Activated CD4-positive, alpha-beta T cell treated with anti-CD3 and anti-CD28 coated beads, Interleukin-2, amount 10 ng/mL, durations not matched to agents 7 days and 5 days (primary cell): ENCODE measurements at regions not wholly inside any gene's neighbourhood (a gene's known extent, or its start where the extent isn't known, plus 50 kb on each side); places are given as distances from the start of the nearest gene placed in this dataset.

Experiments
- CTCF ChIA-PET: fragments of 350-600 bp; sonication (Branson Sonifier 250); formaldehyde crosslinking; loops from one replicate; lab custom pipeline; 2021; ENCODE audit warnings: antibody characterized with exemption; lab: Charles Lee
- POLR2A ChIA-PET: fragments of 350-600 bp; sonication (Branson Sonifier 250); formaldehyde crosslinking; loops from one replicate; lab custom pipeline; 2021; ENCODE audit warnings: antibody characterized with exemption; lab: Charles Lee
- DNase-seq: peaks from one replicate; pipeline ENCODE4 v3.0.0-alpha.2; 2020
- H3K27ac Mint-ChIP-seq: one replicate; pipeline ENCODE4 v1.8.0; 2021; ENCODE audit warnings: mild to moderate bottlenecking, moderate library complexity, mixed read lengths
- H3K27me3 Mint-ChIP-seq: one replicate; pipeline ENCODE4 v1.8.0; 2021; ENCODE audit warnings: mixed read lengths
- H3K36me3 Mint-ChIP-seq: one replicate; pipeline ENCODE4 v1.8.0; 2021; ENCODE audit warnings: low read depth, mixed read lengths
- H3K4me1 Mint-ChIP-seq: one replicate; pipeline ENCODE4 v1.8.0; 2021; ENCODE audit warnings: mixed read lengths
- H3K4me3 Mint-ChIP-seq: one replicate; pipeline ENCODE4 v1.8.0; 2021; ENCODE audit warnings: mild to moderate bottlenecking, moderate library complexity, mixed read lengths
- H3K9me3 Mint-ChIP-seq: one replicate; pipeline ENCODE4 v1.8.0; 2021; ENCODE audit warnings: mixed read lengths

- CTCF ChIA-PET = no interaction called here
- Mint-ChIP-seq H3K27ac (no peak overlapping the region), H3K4me1 (no peaks in the 10 kb centered on the region), H3K27me3 (no peaks in the 10 kb centered on the region), H3K9me3 (peaks cover 19% of the 10 kb centered on the region), H3K4me3 (no peak overlapping the region), H3K36me3 (no peaks in the 10 kb centered on the region)
- no peak for DNase-seq
- POLR2A ChIA-PET = no interaction called here
Measured at GRCh38 chr12:125579916-125580315, 514.7 kb downstream of the AACS start.

- Mint-ChIP-seq H3K27ac (no peak overlapping the region), H3K9me3 (peaks cover 15% of the 10 kb centered on the region), H3K36me3 (no peaks in the 10 kb centered on the region), H3K4me1 (no peaks in the 10 kb centered on the region), H3K27me3 (no peaks in the 10 kb centered on the region), H3K4me3 (no peak overlapping the region)
- no peak for DNase-seq
- POLR2A ChIA-PET = no interaction called here
- CTCF ChIA-PET = no interaction called here
Measured at GRCh38 chr12:125583071-125583470, 517.8 kb downstream of the AACS start.

DNA sequence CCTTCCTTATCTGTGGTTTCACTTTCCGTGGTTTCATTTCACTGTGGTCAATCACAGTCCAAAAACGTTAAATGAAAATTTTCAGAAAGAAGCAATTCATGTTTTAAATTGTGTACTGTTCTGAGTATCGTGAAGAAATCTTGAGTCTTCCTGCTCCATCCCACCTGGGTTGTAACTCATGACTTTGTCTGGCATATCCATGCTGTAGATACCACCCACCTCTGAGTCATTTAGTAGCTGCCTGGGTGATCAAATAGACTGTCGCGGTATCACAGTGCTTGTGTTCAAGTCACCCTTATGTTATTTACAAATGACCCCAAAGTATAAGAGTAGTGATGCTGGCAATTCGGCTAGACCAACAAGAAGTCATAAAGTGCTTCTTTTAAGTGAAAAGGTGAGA lies 521.2 kb downstream of the AACS start:
- no peak overlapping the region for H3K27ac Mint-ChIP-seq
- H3K4me1 Mint-ChIP-seq = no peaks in the 10 kb centered on the region
- no peak overlapping the region for H3K4me3 Mint-ChIP-seq
- no peak for DNase-seq
- ChIA-PET CTCF (no interaction called here), POLR2A (no interaction called here)
- H3K9me3 Mint-ChIP-seq = no peaks in the 10 kb centered on the region
- no peaks in the 10 kb centered on the region for H3K36me3 Mint-ChIP-seq
- H3K27me3 Mint-ChIP-seq = no peaks in the 10 kb centered on the region

GRCh38 chr12:125593269-125593668 lies 528.0 kb downstream of the AACS start:
- ChIA-PET CTCF (no interaction called here), POLR2A (no interaction called here)
- Mint-ChIP-seq H3K27ac (no peak overlapping the region), H3K27me3 (no peaks in the 10 kb centered on the region), H3K4me1 (no peaks in the 10 kb centered on the region), H3K9me3 (peaks cover 4% of the 10 kb centered on the region), H3K4me3 (no peak overlapping the region), H3K36me3 (no peaks in the 10 kb centered on the region)
- no peak for DNase-seq

GRCh38 chr12:125604976-125605375 lies 539.7 kb downstream of the AACS start:
- H3K36me3 Mint-ChIP-seq = no peaks in the 10 kb centered on the region
- no peaks in the 10 kb centered on the region for H3K27me3 Mint-ChIP-seq
- no peak for DNase-seq
- ChIA-PET POLR2A (no interaction called here), CTCF (no interaction called here)
- no peaks in the 10 kb centered on the region for H3K4me1 Mint-ChIP-seq
- H3K27ac Mint-ChIP-seq = no peak overlapping the region
- no peaks in the 10 kb centered on the region for H3K9me3 Mint-ChIP-seq
- no peak overlapping the region for H3K4me3 Mint-ChIP-seq

- no peaks in the 10 kb centered on the region for H3K36me3 Mint-ChIP-seq
- POLR2A ChIA-PET = no interaction called here
- H3K4me1 Mint-ChIP-seq = no peaks in the 10 kb centered on the region
- no peaks in the 10 kb centered on the region for H3K27me3 Mint-ChIP-seq
- no peaks in the 10 kb centered on the region for H3K9me3 Mint-ChIP-seq
- no peak overlapping the region for H3K27ac Mint-ChIP-seq
- no peak for DNase-seq
- no peak overlapping the region for H3K4me3 Mint-ChIP-seq
- CTCF ChIA-PET = interaction anchor here (1.3 kb wide), 1 partner anchor 11 kb away, joined by 3 read pairs; no protein-coding TSS in a partner anchor
Measured at GRCh38 chr12:125606312-125606711, 541.1 kb downstream of the AACS start.

DNA sequence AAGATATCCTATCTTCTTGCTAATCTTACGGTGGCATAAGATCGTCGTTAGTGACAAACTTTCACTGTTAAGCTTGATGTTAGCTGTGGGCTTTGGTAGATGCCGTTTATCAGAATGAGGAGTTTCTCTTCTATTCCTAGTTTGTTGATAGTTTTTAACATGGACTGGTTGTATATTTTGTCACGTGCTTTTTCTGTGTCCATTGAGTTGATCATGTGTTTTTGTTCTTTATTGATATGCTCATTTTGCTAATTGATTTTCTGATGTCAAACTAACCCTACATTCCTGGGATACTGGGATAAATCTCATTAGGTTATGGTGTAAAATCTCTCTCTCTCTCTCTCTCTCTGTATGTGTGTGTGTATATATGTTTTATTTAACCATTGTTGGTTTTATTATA lies 545.1 kb downstream of the AACS start:
- DNase-seq = no peak
- Mint-ChIP-seq H3K4me1 (no peaks in the 10 kb centered on the region), H3K27me3 (no peaks in the 10 kb centered on the region), H3K9me3 (no peaks in the 10 kb centered on the region), H3K36me3 (no peaks in the 10 kb centered on the region), H3K27ac (no peak overlapping the region), H3K4me3 (no peak overlapping the region)
- CTCF ChIA-PET = no interaction called here
- POLR2A ChIA-PET = no interaction called here

- no peaks in the 10 kb centered on the region for H3K27me3 Mint-ChIP-seq
- no peaks in the 10 kb centered on the region for H3K9me3 Mint-ChIP-seq
- ChIA-PET CTCF (no interaction called here), POLR2A (no interaction called here)
- no peaks in the 10 kb centered on the region for H3K36me3 Mint-ChIP-seq
- no peak overlapping the region for H3K4me3 Mint-ChIP-seq
- no peak for DNase-seq
- H3K4me1 Mint-ChIP-seq = no peaks in the 10 kb centered on the region
- H3K27ac Mint-ChIP-seq = no peak overlapping the region
Measured at GRCh38 chr12:125610971-125611370, 545.7 kb downstream of the AACS start.

DNA sequence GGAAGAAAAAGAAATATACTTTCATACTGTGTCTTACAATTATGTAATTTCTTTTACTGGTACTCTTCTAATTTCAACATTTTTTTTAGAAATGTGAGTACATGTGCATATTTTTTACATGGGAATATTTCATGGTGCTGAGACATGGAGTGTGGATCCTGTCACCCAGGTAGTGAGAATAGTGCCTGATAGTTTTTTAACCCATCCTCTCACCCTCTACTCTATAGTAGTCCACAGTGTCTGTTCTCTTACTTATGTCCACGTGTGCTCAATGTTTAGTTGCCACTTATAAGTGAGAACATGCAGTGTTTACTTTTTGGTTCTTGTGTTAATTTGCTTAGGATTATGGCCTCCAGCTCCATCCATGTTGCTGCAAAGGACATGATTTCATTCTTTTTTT lies 548.8 kb downstream of the AACS start:
- Mint-ChIP-seq H3K4me1 (no peaks in the 10 kb centered on the region), H3K27me3 (no peaks in the 10 kb centered on the region), H3K9me3 (no peaks in the 10 kb centered on the region), H3K36me3 (no peaks in the 10 kb centered on the region), H3K4me3 (no peak overlapping the region), H3K27ac (no peak overlapping the region)
- ChIA-PET CTCF (no interaction called here), POLR2A (no interaction called here)
- DNase-seq = no peak

DNA sequence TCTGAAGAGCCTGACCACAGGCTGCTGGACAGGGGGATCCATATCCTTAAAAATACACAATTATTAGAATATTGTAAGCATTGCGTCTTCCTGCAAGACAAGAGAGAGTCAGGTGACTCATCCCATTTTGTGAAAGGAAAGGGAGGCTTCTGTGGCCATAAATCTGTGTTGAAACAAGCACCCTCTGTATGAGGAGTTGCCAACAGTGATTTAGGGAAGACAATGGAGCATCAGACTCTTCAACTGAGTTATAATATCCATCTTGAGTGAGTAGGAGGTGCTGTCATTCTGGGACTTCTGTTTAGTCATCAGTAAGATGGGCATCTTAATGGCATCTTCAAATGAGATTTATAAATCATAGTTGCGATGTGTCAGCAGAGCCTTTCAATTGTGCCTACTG lies 554.5 kb downstream of the AACS start:
- H3K4me1 Mint-ChIP-seq = no peaks in the 10 kb centered on the region
- H3K27me3 Mint-ChIP-seq = no peaks in the 10 kb centered on the region
- no peaks in the 10 kb centered on the region for H3K9me3 Mint-ChIP-seq
- H3K4me3 Mint-ChIP-seq = no peak overlapping the region
- DNase-seq = no peak
- POLR2A ChIA-PET = no interaction called here
- CTCF ChIA-PET = no interaction called here
- no peaks in the 10 kb centered on the region for H3K36me3 Mint-ChIP-seq
- H3K27ac Mint-ChIP-seq = no peak overlapping the region

DNA sequence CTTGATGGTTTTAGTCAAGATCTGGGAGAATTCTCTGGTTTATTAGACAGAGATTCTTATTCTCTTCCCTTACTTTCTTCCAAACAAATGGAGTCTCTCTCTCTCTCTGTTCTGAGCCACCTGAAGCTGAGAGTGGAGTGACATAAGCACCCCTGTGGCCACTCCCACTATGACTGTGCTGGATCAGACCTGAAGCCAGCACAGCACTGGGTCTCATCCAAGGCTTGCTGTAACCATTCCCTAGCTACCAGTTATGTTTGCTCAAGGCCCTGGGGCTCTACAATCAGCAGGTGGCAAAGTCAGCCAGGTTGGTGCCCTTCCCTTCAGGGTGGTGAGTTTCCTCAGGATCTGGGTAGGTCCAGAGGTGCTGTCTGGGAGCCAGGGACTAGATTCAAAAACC lies 568.5 kb downstream of the AACS start:
- H3K4me1 Mint-ChIP-seq = no peaks in the 10 kb centered on the region
- H3K4me3 Mint-ChIP-seq = no peak overlapping the region
- POLR2A ChIA-PET = no interaction called here
- H3K9me3 Mint-ChIP-seq = no peaks in the 10 kb centered on the region
- no peak for DNase-seq
- no peaks in the 10 kb centered on the region for H3K36me3 Mint-ChIP-seq
- H3K27ac Mint-ChIP-seq = no peak overlapping the region
- CTCF ChIA-PET = interaction anchor here (1.1 kb wide), 1 partner anchor 73 kb away, joined by 3 read pairs; no protein-coding TSS in a partner anchor
- H3K27me3 Mint-ChIP-seq = no peaks in the 10 kb centered on the region

DNA sequence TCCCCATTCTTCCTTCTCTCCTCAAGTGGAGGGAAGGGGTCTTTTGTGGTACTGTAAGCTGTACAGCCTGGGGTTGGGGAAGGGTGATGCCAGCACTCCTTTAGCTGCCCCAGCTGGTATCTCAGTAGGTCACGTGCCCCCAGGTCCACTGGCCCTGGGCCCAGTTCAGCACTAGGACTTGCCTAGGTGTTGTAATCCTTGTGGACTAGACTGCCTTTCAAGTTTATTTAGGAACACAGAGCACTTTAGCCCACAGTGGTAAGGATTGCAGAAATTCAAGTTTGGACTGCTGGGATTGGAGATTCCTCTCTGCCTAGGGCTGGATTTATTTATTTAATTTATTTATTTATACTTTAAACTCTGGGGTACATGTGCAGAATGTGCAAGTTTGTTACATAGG lies 569.6 kb downstream of the AACS start:
- CTCF ChIA-PET = interaction anchor here (1.1 kb wide), 1 partner anchor 72 kb away, joined by 3 read pairs; no protein-coding TSS in a partner anchor
- Mint-ChIP-seq H3K4me3 (no peak overlapping the region), H3K4me1 (no peaks in the 10 kb centered on the region)

DNA sequence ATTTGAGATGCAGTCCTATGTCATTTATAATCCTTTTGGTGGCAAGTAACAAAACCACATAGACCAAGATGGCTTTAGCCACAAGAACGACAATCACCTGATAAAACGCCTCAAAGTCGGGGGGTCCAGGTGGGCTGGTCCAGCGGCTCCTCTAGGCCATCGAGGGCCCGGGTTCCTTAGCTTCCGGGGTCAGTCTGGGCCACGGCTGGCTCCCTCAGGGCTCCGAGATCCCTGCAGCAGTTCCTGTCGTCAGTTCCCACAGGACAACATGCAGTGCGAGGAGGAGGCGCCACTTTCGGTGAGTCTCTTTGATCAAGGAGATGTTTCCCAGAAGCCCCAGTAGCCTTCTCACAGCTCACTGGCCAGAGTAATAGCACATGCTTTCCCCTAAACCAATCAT lies 574.6 kb downstream of the AACS start:
- ChIA-PET CTCF (no interaction called here), POLR2A (no interaction called here)
- Mint-ChIP-seq H3K36me3 (no peaks in the 10 kb centered on the region), H3K9me3 (no peaks in the 10 kb centered on the region), H3K4me1 (no peaks in the 10 kb centered on the region), H3K27me3 (no peaks in the 10 kb centered on the region), H3K4me3 (no peak overlapping the region), H3K27ac (no peak overlapping the region)
- DNase-seq = no peak

More for the DNA sequence above, 569.6 kb downstream of the AACS start:
- no peak overlapping the region for H3K27ac Mint-ChIP-seq
- no peaks in the 10 kb centered on the region for H3K9me3 Mint-ChIP-seq
- H3K36me3 Mint-ChIP-seq = no peaks in the 10 kb centered on the region
- H3K27me3 Mint-ChIP-seq = no peaks in the 10 kb centered on the region
- DNase-seq = no peak
- POLR2A ChIA-PET = no interaction called here

- ChIA-PET POLR2A (no interaction called here), CTCF (no interaction called here)
- no peaks in the 10 kb centered on the region for H3K27me3 Mint-ChIP-seq
- H3K4me1 Mint-ChIP-seq = no peaks in the 10 kb centered on the region
- H3K9me3 Mint-ChIP-seq = no peaks in the 10 kb centered on the region
- H3K36me3 Mint-ChIP-seq = no peaks in the 10 kb centered on the region
- H3K27ac Mint-ChIP-seq = no peak overlapping the region
- DNase-seq = no peak
- no peak overlapping the region for H3K4me3 Mint-ChIP-seq
Measured at GRCh38 chr12:125643055-125643454, 577.8 kb downstream of the AACS start.
